ENCODE measurements at regions not wholly inside any gene's neighbourhood (a gene's known extent, or its start where the extent isn't known, plus 50 kb on each side); places are given as distances from the start of the nearest gene placed in this dataset.

- Histone ChIP-seq H3K4me2 (ENCODE audit: low read depth, low read length) (no peak overlapping the region), H3K27me3 (ENCODE audit: control insufficient read depth, insufficient read depth, low read length) (no peaks in the 10 kb centered on the region), H3K36me3 (ENCODE audit: control insufficient read depth, insufficient read depth, low read length) (no peaks in the 10 kb centered on the region), H2AFZ (replicated peaks; ENCODE audit: low read length, poor library complexity) (no peak overlapping the region), H3K4me1 (ENCODE audit: control insufficient read depth, insufficient read depth, low read length) (no peaks in the 10 kb centered on the region), H4K91ac (ENCODE audit: insufficient read depth, low read depth, low read length) (no peak overlapping the region), H2BK5ac (ENCODE audit: low read depth, low read length, poor library complexity, severe bottlenecking) (no peak overlapping the region), H2BK15ac (ENCODE audit: low read depth, low read length) (no peak overlapping the region), H4K5ac (ENCODE audit: low read depth, low read length) (no peak overlapping the region), H4K20me1 (ENCODE audit: insufficient read depth, low read length) (no peaks in the 10 kb centered on the region), H2BK20ac (ENCODE audit: low read depth, low read length) (no peak overlapping the region), H3K9ac (ENCODE audit: low read depth, low read length) (no peak overlapping the region), H2AK9ac (replicated peaks; ENCODE audit: low read depth, low read length, poor library complexity) (no peak overlapping the region), H3K4ac (ENCODE audit: low read depth, low read length) (no peak overlapping the region), H3K9me1 (ENCODE audit: insufficient read depth, low read length) (no peaks in the 10 kb centered on the region), H3K27ac (ENCODE audit: insufficient read depth, low read length) (no peak overlapping the region), H3K14ac (replicated peaks; ENCODE audit: low read depth, low read length) (no peak overlapping the region), H3K56ac (ENCODE audit: extremely low read depth, insufficient read depth, low read length) (no peak overlapping the region), H3K18ac (ENCODE audit: low read depth, low read length) (no peak overlapping the region), H2BK120ac (ENCODE audit: low read depth, low read length) (no peak overlapping the region), H3K79me1 (ENCODE audit: low read depth in 1 of 2, low read length in 2 of 2) (no peaks in the 10 kb centered on the region), H3K23ac (ENCODE audit: low read depth, low read length) (no peak overlapping the region), H3K9me3 (ENCODE audit: control insufficient read depth, insufficient read depth, low read length) (peaks cover 7% of the 10 kb centered on the region; the same call in 1 of the 2 replicates), H4K8ac (ENCODE audit: low read depth in 2 of 2, low read length in 2 of 2) (no peak overlapping the region), H3K4me3 (ENCODE audit: insufficient read depth, low read depth, low read length) (no peak overlapping the region), H2AK5ac (ENCODE audit: low read depth, low read length) (no peak overlapping the region)
- intact Hi-C loops (cut with micrococcal nuclease) (no loop called here), dilution Hi-C loops (cut with HindIII; ENCODE audit: low sequenced_read_pairs, unreplicated experiment) (no loop called here), in situ Hi-C loops (cut with MboI; ENCODE audit: low sequenced_read_pairs) (no loop called here)
- POLR2A ChIA-PET (ENCODE audit: unreplicated experiment) = interaction anchor here (0.5 kb wide), 1 partner anchor 16 kb away, joined by 3 read pairs; no protein-coding TSS in a partner anchor
- 80% methylated on average over 6 of the region's 9 CpGs; no CpG with 5 or more reads in 1 of the 2 experiments for WGBS, 2 experiments (ENCODE audit: extremely low coverage in 2 of 2, insufficient read length in 1 of 2)
- TF ChIP-seq MXI1 (IDR thresholded peaks at IDR 0.05; ENCODE audit: borderline replicate concordance, low read depth, low read length) (no peak), RFX5 (IDR thresholded peaks at IDR 0.05; ENCODE audit: low read depth, low read length) (no peak), SMC3 (IDR thresholded peaks at IDR 0.05; ENCODE audit: low read depth, low read length) (no peak), NFE2L2 (IDR thresholded peaks at IDR 0.05; ENCODE audit: low read depth, low read length) (no peak), ELK1 (IDR thresholded peaks at IDR 0.05; ENCODE audit: borderline replicate concordance, low read depth, low read length) (no peak), CTCF (conservative IDR thresholded peaks at IDR 0.05; ENCODE audit: low read depth, low read length) (no peak), MAZ (IDR thresholded peaks at IDR 0.05; ENCODE audit: borderline replicate concordance, low read depth, low read length) (no peak), CHD1 (IDR thresholded peaks at IDR 0.05; ENCODE audit: low read depth, low read length) (no peak), BHLHE40 (IDR thresholded peaks at IDR 0.05; ENCODE audit: low read depth, low read length) (no peak), RAD21 (IDR thresholded peaks at IDR 0.05; ENCODE audit: low read length) (no peak), MAFK (IDR thresholded peaks at IDR 0.05; ENCODE audit: low read depth, low read length) (no peak), RCOR1 (IDR thresholded peaks at IDR 0.05; ENCODE audit: insufficient replicate concordance, low read length) (no peak), FOS (IDR thresholded peaks at IDR 0.05; ENCODE audit: low read depth, low read length) (no peak), CEBPB (IDR thresholded peaks at IDR 0.05; ENCODE audit: low read depth, low read length) (no peak), POLR2A (IDR thresholded peaks at IDR 0.05; ENCODE audit: low read depth, low read length) (no peak), USF2 (IDR thresholded peaks at IDR 0.05; ENCODE audit: low read depth, low read length) (no peak)
- ATAC-seq (ENCODE audit: low read depth) (no peak), DNase-seq (no peak)
- CTCF ChIA-PET = no interaction called here
- BruUV-seq (replicated peaks) = no TSS peak
Observed at GRCh38 chr13:83996415-83996814, 114.1 kb upstream of the SLITRK1 start.

Data from IMR-90 (cell line).